AG04450 (cell line): ENCODE measurements at regions not wholly inside any gene's neighbourhood (a gene's known extent, or its start where the extent isn't known, plus 50 kb on each side); places are given as distances from the start of the nearest gene placed in this dataset.

Experiments used
- CTCF ChIA-PET: fragments of 300-600, 350-600 bp; formaldehyde crosslinking; extraction: SDS; loops from one replicate; lab custom pipeline; 2022; ENCODE audit warnings: antibody characterized with exemption, inconsistent platforms; lab: Charles Lee
- POLR2A ChIA-PET: fragments of 350-600 bp; formaldehyde crosslinking; extraction: SDS; loops from one replicate; lab custom pipeline; 2021; ENCODE audit warnings: antibody characterized with exemption, inconsistent platforms; lab: Yijun Ruan, JAX
- DNase-seq: peaks from one replicate; pipeline ENCODE4 v3.0.0-alpha.2; 2011; ENCODE audit warnings: low read depth, low spot score
- H3K27ac ChIP-seq: one replicate; pipeline ENCODE4 v1.5.1; 2012; ENCODE audit warnings: low read depth, low read length, control low read depth
- H3K27me3 ChIP-seq: one replicate; pipeline ENCODE4 v1.6.0; 2012; ENCODE audit warnings: low read length; ENCODE audit not compliant: control insufficient read depth, insufficient read depth
- H3K4me3 ChIP-seq: 2 replicates; pipeline ENCODE4 v1.5.1; 2011; ENCODE audit warnings: mild to moderate bottlenecking, low read depth, low read length, control low read depth
- H3K9me3 ChIP-seq: 2 replicates; pipeline ENCODE4 v1.5.1; 2012; ENCODE audit warnings: low read length; ENCODE audit not compliant: control insufficient read depth, insufficient read depth
- TF ChIP-seq, protein P1 (sequence below): IDR thresholded peaks from 2 replicates; pipeline ENCODE4 v1.5.1; 2011; ENCODE audit warnings: low read depth, low read length, control low read depth, inconsistent platforms

DNA sequence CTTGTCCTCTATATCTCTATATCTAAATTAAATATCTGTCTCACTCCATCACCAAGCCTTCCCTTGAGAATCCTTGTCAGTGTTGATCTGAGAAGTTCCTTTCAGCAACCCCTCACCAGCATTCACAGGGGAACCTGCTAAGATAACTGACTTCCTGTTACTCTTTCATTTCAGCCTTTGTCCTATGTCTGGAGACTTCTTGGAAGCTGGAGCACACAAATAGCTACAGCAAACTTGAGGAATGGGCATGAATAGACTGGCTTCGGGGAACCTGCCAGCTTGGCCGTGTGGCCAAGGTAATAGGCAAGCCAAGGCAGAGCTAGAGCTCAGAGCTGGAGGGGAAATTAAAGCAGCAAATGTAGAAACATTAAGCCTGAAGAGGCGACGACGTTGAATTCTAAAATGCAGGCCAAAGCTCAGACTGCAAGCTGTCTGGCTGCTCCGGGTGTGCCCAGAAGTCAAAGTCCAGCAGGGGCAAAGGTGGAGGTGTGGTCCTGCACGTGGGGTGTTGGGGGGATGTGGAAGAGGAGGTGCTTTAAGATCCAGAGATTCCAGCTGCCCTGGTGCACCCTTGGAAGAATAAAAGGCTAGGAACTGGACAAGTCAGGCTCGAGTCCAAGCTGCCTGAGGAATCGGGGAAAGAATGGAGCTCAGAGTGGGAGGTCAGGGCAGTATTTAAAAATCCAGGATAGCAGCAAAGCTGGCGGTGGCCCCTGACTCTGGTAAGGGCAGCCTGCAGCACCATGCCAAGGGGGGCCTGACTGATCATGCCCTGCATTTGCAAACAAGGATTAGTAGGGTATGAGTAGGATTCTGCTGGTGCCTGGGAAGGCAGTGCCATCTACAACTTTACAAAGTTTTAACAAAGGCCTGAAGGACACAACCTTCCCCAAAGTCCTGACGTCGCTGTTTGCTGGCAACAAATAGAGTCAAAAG is 185.0 kb upstream of the SGK1 start:
- CTCF ChIA-PET = no interaction called here
- POLR2A ChIA-PET = no interaction called here
- Histone ChIP-seq H3K27ac (no peak overlapping the region), H3K27me3 (no peaks in the 10 kb centered on the region), H3K4me3 (no peak overlapping the region), H3K9me3 (no peaks in the 10 kb centered on the region)
- TF ChIP-seq, protein P1, sequence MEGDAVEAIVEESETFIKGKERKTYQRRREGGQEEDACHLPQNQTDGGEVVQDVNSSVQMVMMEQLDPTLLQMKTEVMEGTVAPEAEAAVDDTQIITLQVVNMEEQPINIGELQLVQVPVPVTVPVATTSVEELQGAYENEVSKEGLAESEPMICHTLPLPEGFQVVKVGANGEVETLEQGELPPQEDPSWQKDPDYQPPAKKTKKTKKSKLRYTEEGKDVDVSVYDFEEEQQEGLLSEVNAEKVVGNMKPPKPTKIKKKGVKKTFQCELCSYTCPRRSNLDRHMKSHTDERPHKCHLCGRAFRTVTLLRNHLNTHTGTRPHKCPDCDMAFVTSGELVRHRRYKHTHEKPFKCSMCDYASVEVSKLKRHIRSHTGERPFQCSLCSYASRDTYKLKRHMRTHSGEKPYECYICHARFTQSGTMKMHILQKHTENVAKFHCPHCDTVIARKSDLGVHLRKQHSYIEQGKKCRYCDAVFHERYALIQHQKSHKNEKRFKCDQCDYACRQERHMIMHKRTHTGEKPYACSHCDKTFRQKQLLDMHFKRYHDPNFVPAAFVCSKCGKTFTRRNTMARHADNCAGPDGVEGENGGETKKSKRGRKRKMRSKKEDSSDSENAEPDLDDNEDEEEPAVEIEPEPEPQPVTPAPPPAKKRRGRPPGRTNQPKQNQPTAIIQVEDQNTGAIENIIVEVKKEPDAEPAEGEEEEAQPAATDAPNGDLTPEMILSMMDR = no peak
- no peak for DNase-seq

DNA sequence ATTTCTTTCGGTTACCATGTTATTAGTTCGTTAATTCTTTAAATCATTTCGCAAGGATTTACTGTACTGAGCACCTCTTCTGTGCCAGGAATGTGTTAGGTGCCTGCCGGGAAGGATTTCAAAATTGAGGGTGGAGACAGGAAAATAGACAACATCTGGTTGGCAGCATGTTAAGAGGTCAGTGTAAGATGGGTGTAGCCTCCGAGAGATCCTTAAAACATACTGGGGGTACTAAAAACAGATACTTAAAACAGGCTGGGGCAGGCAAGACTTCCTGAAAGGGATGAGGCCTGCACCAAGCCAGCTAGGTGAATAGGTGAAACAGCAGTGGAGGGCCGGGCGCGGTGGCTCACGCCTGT is 178.0 kb upstream of the SGK1 start:
- DNase-seq = no peak
- TF ChIP-seq, protein P1 = no peak
- ChIA-PET POLR2A (no interaction called here), CTCF (no interaction called here)
- H3K4me3 ChIP-seq = no peak overlapping the region
- H3K9me3 ChIP-seq = no peaks in the 10 kb centered on the region
- H3K27ac ChIP-seq = no peak overlapping the region
- H3K27me3 ChIP-seq = no peaks in the 10 kb centered on the region

DNA sequence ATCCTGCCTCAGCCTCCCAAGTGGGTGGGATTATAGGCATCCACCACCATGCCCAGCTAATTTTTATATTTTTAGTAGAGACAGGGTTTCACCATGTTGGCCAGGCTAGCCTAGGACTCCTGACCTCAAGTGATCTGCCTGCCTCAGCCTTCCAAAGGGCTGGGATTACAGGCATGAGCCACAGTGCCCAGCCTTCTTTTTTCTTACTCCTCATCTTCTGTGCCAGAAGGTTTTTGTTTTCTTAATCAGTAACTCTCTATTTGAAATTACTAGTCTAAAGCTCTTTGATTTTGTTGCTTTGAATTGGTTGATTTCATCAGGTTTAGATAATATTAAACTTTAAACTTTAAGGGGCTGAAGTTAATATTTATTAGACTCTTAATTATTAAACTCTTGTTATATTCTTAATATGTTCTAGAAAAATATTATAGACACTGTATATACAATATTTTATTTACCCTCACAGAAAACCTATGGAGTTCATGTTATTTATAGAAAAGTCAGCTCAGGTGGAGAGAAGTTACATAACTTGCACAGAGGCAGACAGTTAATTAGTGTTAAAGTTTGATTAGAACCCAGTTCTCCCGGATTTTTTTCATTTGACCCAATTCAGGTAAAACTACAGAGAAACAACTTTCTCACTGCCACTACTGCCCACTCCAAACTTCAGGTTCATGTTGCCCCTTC is 177.4 kb upstream of the SGK1 start:
- no peaks in the 10 kb centered on the region for H3K27me3 ChIP-seq
- DNase-seq = no peak
- H3K4me3 ChIP-seq = no peak overlapping the region
- POLR2A ChIA-PET = no interaction called here
- no peak overlapping the region for H3K27ac ChIP-seq
- no peaks in the 10 kb centered on the region for H3K9me3 ChIP-seq
- CTCF ChIA-PET = no interaction called here
- TF ChIP-seq, protein P1 = no peak

DNA sequence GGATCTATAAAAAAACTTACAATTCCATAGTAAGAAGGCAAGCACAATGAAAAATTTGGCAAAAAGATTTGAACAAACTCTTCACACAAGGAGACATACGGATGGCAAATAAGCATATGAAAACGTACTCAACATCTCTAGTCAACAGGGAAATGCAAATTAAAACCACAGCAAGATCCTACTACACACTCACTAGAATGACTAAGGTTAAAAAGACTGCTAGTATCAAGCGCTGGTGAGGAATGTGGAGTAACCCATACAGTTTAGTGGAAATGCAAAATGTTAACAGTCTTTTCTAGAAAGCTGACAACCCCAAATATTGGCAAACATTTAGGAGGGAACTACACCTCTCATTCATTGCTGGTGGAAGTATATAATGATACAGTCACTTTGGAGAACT is 175.9 kb upstream of the SGK1 start:
- POLR2A ChIA-PET = no interaction called here
- DNase-seq = no peak
- H3K9me3 ChIP-seq = no peaks in the 10 kb centered on the region
- H3K4me3 ChIP-seq = no peak overlapping the region
- TF ChIP-seq, protein P1 = no peak
- CTCF ChIA-PET = no interaction called here
- H3K27ac ChIP-seq = no peak overlapping the region
- no peaks in the 10 kb centered on the region for H3K27me3 ChIP-seq

DNA sequence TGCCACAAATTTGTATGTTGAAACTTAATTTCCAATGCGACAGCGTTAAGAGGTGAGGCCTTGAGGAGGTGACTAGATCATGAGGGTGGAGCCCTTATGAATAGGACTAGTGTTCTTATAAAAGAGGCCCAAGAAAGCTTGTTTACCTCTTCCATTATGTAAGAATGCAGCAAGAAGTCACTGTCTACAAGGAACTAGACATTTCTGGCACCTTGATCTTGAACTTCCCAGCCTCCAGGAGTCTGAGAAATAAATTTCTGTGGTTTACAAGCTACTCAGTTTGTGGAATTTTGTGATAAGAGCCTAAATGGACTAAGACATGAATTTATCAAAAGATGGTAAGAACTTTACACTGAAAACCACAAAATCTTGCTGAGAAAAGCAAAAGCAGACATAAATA is 173.6 kb upstream of the SGK1 start:
- TF ChIP-seq, protein P1 = no peak
- Histone ChIP-seq H3K27ac (no peak overlapping the region), H3K4me3 (no peak overlapping the region), H3K27me3 (no peaks in the 10 kb centered on the region), H3K9me3 (no peaks in the 10 kb centered on the region)
- POLR2A ChIA-PET = no interaction called here
- no peak for DNase-seq
- CTCF ChIA-PET = no interaction called here
